ENCODE measurements at regions not wholly inside any gene's neighbourhood (a gene's known extent, or its start where the extent isn't known, plus 50 kb on each side); places are given as distances from the start of the nearest gene placed in this dataset.

- DNase-seq (ENCODE audit: low read depth): no peak
Measured at GRCh38 chr10:83663918-83664317, 475.4 kb upstream of the GHITM start.

GRCh38 chr10:83666762-83667161, 472.5 kb upstream of the GHITM start:
- no peak for DNase-seq (ENCODE audit: low read depth)

GRCh38 chr10:83667594-83667993, 471.7 kb upstream of the GHITM start:
- no peak for DNase-seq (ENCODE audit: low read depth)

DNA sequence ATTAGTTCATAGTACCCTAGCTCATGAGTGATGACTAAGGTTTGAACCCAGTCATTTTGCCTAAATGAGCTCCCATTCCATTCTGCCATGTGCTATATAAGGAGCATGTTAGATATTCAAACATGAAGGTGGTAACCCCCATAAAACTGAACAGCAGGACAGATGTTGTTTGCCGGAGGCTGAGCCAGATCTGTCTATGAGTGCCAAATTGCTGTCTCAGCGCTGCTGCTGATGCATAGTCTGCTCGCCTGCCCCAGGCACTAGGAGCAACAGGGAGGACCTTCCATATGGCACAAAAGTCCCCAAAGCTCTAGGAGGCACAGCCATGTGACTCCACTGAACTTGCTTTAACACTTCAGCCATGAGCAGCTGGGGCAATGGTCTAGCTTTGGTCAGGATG, 466.0 kb upstream of the GHITM start:
- DNase-seq (ENCODE audit: low read depth): no peak

DNA sequence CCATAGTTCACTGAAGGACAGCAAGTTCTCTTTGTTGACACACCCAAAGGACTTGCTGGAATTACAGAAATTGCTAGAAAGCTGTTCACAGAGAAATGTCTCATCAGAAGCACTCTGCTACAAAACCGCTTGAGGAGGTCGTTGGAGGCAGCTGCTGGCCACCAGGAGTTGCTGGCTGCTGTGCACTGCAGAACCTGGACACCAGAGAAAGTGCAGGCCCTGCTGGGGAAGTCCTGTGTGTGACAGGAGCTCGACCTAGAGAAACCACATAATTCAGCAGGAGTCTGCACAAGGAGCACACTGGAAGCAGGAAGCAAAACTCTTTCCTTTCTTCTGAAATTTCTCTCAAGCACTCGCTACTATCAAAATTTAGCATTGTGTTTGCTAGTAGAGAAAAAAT, 461.5 kb upstream of the GHITM start:
- no peak for DNase-seq (ENCODE audit: low read depth)

DNA sequence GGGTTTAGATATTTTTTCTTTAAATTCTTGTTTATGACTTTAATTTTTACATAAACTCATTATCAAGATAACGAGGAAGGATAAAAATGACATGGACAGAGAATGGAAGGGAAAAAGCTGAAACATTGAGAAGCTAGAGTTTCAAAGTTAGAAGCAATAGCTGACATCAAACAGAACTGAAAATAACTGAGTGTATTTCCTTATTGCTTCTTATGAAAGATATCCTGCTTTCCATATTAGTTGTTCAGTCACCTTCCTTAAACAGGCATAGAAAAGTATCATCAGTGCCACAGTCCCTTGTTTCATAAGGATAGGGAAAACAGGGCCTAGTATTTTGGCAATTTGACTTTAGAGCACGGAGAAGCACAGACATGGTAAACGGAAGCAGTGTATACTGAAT, 460.5 kb upstream of the GHITM start:
- DNase-seq (ENCODE audit: low read depth): no peak

GRCh38 chr10:83680470-83680891, 458.8 kb upstream of the GHITM start:
- DNase-seq (ENCODE audit: low read depth): no peak

DNA sequence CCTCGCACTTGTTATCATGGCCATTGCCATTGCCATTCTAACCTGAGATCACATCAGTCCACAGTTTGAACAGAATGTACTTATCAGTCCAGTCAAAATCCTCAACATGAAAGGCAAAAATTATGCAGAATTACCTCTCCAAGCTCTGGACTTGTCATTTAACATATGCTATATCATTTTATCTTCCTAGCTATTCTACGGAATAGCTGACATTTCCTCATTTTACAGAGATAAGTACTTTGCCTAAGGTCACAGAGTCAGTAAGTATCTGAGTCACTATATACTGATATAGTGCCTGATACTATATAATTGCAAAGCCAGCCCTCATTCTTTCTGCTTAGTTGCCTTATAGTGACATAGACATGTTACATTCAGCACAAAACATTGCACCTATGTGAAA, 456.9 kb upstream of the GHITM start:
- no peak for DNase-seq (ENCODE audit: low read depth)

GRCh38 chr10:83685458-83685857, 453.9 kb upstream of the GHITM start:
- no peak for DNase-seq (ENCODE audit: low read depth)

DNA sequence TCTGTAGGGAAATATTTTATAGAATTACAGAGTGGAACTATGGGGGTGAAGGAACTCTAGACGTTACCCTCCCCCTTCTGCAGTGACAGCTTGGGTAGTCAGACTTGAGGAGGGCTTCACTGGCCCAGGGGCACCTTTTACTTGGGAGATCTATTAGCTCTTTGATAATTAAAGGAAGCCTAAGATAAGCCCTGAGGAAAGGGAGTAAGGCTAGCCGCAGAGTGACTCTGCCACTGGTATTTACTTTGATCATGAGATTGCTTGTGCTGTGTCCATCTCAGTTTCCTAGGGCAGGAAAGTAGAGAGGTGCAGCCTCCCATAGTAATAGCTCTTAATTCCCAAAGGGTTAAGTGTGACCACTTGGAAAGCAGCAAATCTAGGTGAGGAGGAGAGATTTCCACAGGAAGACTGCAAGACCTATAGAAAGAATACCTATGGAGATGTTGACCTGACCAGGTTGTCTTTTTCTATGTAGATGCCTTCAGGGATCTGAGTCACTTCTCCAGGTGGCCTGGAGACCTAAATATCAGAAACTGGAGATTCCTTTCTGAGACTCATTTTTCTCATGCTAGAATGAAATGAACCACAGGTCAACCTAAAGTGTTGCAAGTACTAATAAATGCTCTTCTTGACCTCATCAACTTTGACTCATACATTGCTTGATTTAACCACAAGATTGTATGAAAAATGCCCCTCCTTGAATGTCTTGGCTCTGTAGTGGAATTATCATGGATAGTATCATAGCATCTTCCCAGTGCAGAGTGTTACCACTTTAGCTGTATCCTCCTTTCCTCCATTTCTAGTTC, 447.3 kb upstream of the GHITM start:
- no peak for DNase-seq (ENCODE audit: low read depth)

DNA sequence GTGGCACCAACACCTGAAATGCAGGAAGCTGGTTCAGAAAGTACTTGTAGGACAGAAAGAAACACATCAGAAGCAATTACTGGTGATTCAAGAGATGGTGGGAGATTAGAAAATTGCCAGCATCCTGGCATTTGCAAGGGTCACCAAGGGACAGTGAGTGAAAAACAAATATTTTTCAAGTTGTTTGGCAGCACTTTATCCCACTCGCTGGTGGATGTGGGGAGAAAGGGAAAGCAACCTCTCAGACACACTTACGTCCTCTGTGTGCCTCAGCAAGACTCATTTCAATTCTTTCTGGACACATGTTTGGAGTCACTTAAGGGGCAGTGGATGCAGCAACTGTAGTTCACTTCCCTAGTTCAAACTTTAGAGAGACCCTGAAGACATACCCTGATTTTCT, 440.4 kb upstream of the GHITM start:
- DNase-seq (ENCODE audit: low read depth): no peak

DNA sequence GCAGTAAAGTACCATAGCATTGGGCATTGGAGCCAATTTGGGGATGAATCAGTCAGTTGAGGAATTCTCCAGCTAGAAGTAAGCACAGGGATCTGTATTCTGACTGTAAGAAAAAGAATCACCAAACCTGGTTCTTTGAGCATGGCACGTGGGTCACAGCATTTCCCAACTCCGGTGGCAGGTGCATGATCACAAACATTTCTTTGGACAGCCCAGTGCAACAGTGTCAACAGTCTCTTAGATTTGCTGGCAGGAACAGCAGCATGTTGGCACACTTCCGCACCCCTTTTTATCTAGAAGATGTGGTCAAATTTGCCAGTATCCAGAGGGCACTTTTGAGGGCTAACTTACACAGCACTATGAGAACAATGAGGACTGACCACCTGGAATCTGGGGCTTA, 437.5 kb upstream of the GHITM start:
- DNase-seq (ENCODE audit: low read depth): no peak

GRCh38 chr10:83702731-83703130, 436.6 kb upstream of the GHITM start:
- no peak for DNase-seq (ENCODE audit: low read depth)

DNA sequence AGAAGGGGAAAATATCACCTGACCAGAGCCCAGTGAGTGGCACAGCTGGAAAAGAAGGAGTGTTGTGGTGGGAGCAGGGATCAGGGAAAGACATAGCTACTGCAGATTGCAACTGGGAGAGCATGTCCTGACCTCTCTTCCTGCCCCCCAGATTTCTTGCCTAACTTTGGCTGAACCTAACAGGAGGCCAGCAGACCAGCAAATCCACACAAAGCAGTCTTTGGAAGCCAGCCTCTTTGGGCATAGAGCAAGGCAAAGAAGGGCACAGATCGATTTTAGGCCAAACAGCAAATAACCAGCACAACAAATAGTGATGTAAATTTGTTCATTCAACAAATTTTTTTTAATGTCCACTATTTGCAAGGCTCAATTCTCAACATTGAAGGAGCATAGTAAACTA, 433.2 kb upstream of the GHITM start:
- no peak for DNase-seq (ENCODE audit: low read depth)

- DNase-seq (ENCODE audit: low read depth): no peak
Measured at GRCh38 chr10:83706952-83707582, 432.2 kb upstream of the GHITM start.

DNA sequence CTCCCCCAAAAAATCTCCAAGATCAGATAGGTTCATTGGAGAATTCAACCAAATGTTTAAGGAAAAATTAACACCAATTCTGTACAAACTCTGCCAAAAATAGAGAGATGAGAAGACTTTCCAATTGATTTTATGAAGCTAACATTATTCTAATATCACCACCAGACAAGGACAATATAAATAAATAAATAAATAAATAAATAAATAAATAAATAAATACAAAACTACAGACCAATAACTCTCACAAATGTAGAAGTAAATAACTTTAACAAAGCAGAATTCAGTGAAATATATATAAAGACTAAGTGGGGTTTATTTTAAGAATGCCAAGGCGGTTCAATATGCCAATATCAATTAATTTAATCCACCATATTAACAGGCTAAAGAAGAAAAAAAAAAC, 425.9 kb upstream of the GHITM start:
- no peak for DNase-seq (ENCODE audit: low read depth)

DNA sequence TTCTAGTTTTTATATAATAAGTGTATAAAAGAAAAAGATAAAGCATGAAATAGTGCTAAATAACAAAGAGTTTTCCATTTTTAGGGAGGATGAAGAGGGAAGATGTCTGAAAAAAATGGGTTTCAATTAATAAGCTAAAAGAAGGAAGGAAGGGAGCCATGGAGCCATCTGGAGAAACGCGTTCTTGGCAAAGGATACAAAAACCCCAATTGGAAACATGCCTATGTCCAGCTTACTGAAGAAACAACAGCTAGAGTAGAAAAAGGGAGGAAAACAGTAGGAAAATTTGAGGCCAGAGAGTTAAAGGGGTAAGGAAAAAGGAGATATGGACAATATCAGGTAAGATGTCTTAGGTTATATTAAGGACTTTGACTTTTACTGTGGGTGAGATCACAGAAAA, 416.2 kb upstream of the GHITM start:
- no peak for DNase-seq (ENCODE audit: low read depth)

- DNase-seq (ENCODE audit: low read depth): no peak
Measured at GRCh38 chr10:83724471-83725241, 414.7 kb upstream of the GHITM start.

DNA sequence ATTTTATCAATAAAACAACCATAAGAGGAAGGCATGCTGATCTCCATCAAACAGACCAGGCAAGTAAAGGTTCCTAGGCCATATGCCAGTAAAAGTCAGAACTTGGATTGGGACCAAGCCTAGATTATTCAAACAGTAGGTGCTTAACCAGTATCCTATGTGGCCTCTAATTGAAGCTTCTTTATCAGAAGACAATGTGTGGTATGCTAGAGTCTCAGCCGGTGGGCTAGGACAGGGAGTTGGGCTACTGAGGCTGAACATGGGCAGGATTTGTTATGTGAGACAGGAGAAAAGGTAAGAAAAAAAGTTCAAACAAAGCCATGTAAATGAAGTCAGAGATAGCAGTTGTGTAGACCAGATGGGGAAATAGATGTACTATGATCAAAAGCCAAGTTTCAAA, 413.7 kb upstream of the GHITM start:
- DNase-seq (ENCODE audit: low read depth): no peak

- no peak for DNase-seq (ENCODE audit: low read depth)
Measured at GRCh38 chr10:83734278-83734677, 405.0 kb upstream of the GHITM start.

- no peak for DNase-seq (ENCODE audit: low read depth)
Measured at GRCh38 chr10:83736008-83736407, 403.3 kb upstream of the GHITM start.

DNA sequence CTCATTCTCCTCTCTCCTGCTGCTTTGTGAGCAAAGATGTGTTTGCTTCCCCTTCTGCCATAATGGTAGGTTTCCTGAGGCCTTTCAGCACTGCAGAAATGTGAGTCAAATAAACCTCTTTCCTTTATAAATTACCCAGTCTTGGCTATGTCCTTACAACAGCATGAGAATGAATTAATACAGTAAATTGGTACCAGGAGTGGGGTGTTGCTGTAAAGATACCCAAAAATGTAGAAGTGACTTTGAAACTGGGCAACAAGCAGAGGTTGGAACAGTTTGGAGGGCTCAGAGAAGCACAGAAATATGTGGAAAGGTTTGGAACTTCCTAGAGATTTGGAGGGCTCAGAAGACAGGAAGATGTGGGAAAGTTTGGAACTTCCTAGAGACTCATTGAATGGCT, 388.7 kb upstream of the GHITM start:
- no peak for DNase-seq (ENCODE audit: low read depth)

- DNase-seq (ENCODE audit: low read depth): no peak
Measured at GRCh38 chr10:83753490-83753889, 385.8 kb upstream of the GHITM start.
